IPS-NIHi7 (cell line): ENCODE measurements at regions not wholly inside any gene's neighbourhood (a gene's known extent, or its start where the extent isn't known, plus 50 kb on each side); places are given as distances from the start of the nearest gene placed in this dataset.
"Not testable (repeated sequence)": the region's sequence is repeated elsewhere in the genome, so short reads cannot be mapped to it uniquely, and the experiment has no call there.

Experiments
- DNase-seq: peaks from one replicate; pipeline ENCODE4 v3.0.0; 2012; ENCODE audit warnings: mixed read lengths; ENCODE audit errors: extremely low spot score

GRCh38 chr3:148464246-148464645 lies 233.5 kb upstream of the AGTR1 start:
- no peak for DNase-seq

- DNase-seq: peak; percentile 18
These were observed 231.6 kb upstream of the AGTR1 start for GRCh38 chr3:148466143-148466542.

- DNase-seq: no peak
These were observed 230.5 kb upstream of the AGTR1 start for GRCh38 chr3:148466980-148467740.

GRCh38 chr3:148477375-148477774 lies 220.3 kb upstream of the AGTR1 start:
- no peak for DNase-seq

- DNase-seq: no peak
These were observed 204.1 kb upstream of the AGTR1 start for GRCh38 chr3:148493631-148494030.

GRCh38 chr3:148494451-148494850 lies 203.3 kb upstream of the AGTR1 start:
- DNase-seq: no peak

- DNase-seq: no peak
These were observed 196.8 kb upstream of the AGTR1 start for GRCh38 chr3:148500881-148501280.

GRCh38 chr3:148510116-148510515 lies 187.6 kb upstream of the AGTR1 start:
- no peak for DNase-seq

- no peak for DNase-seq
These were observed 187.1 kb upstream of the AGTR1 start for GRCh38 chr3:148510561-148510960.

- no peak for DNase-seq
These were observed 185.1 kb upstream of the AGTR1 start for GRCh38 chr3:148512648-148513047.

- DNase-seq: no peak
These were observed 184.6 kb upstream of the AGTR1 start for GRCh38 chr3:148513096-148513543.

GRCh38 chr3:148518520-148518919 lies 179.2 kb upstream of the AGTR1 start:
- no peak for DNase-seq

- DNase-seq: not testable (repeated sequence)
These were observed 172.1 kb upstream of the AGTR1 start for GRCh38 chr3:148525621-148526020.

GRCh38 chr3:148528024-148528423 lies 169.7 kb upstream of the AGTR1 start:
- DNase-seq: no peak

- DNase-seq: no peak
These were observed 165.9 kb upstream of the AGTR1 start for GRCh38 chr3:148531836-148532235.

GRCh38 chr3:148532326-148532725 lies 165.4 kb upstream of the AGTR1 start:
- no peak for DNase-seq

GRCh38 chr3:148532774-148533173 lies 164.9 kb upstream of the AGTR1 start:
- DNase-seq: no peak

GRCh38 chr3:148534089-148534988 lies 163.4 kb upstream of the AGTR1 start:
- no peak for DNase-seq

GRCh38 chr3:148535001-148535400 lies 162.7 kb upstream of the AGTR1 start:
- DNase-seq: no peak

GRCh38 chr3:148540266-148540665 lies 157.4 kb upstream of the AGTR1 start:
- no peak for DNase-seq

- DNase-seq: no peak
These were observed 156.9 kb upstream of the AGTR1 start for GRCh38 chr3:148540851-148541250.

GRCh38 chr3:148546959-148547358 lies 150.7 kb upstream of the AGTR1 start:
- no peak for DNase-seq

- DNase-seq: no peak
These were observed 145.9 kb upstream of the AGTR1 start for GRCh38 chr3:148551767-148552260.
